H1 (cell line): ENCODE measurements at regions not wholly inside any gene's neighbourhood (a gene's known extent, or its start where the extent isn't known, plus 50 kb on each side); places are given as distances from the start of the nearest gene placed in this dataset.

ENCODE experiments used
- CTCF ChIA-PET: fragments of 300-600 bp; sonication (Branson Sonifier 250); formaldehyde crosslinking; loops from one replicate; lab custom pipeline; 2021; ENCODE audit not compliant: partially characterized antibody; lab: Charles Lee
- POLR2A ChIA-PET: fragments of 300-600 bp; sonication (Branson Sonifier 250); formaldehyde crosslinking; loops from one replicate; lab custom pipeline; 2021; ENCODE audit warnings: inconsistent platforms; ENCODE audit not compliant: partially characterized antibody; lab: Charles Lee
- DNase-seq, 2 experiments: peaks; one replicate each; pipeline versions ENCODE4 v3.0.0 to v3.0.0-alpha.2; 2010 to 2022; ENCODE audit warnings: low spot score in 2 of 2, low read depth in 1 of 2, mixed read lengths in 1 of 2
- FAIRE-seq: peaks from 2 replicates; lab custom pipeline; 2011; peaks lifted over from hg19 to GRCh38; lab: Jason Lieb, UNC
- H2AFZ ChIP-seq: 2 replicates; pipeline ENCODE4 v1.8.1; 2012; ENCODE audit warnings: low read length, inconsistent platforms
- H2AK5ac ChIP-seq: 2 replicates; pipeline ENCODE4 v1.6.1; 2013; ENCODE audit warnings: low read depth, low read length
- H2BK120ac ChIP-seq: replicated peaks from 2 replicates; pipeline ENCODE3; 2013; ENCODE audit warnings: low read depth, low read length, inconsistent platforms
- H2BK12ac ChIP-seq: 2 replicates; pipeline ENCODE4 v1.6.1; 2013; ENCODE audit warnings: low read depth, low read length
- H2BK15ac ChIP-seq: 2 replicates; pipeline ENCODE4 v1.6.1; 2013; ENCODE audit warnings: low read length
- H2BK20ac ChIP-seq: 2 replicates; pipeline ENCODE4 v1.6.1; 2013; ENCODE audit warnings: low read length
- H2BK5ac ChIP-seq: 2 replicates; pipeline ENCODE4 v1.6.1; 2013; ENCODE audit warnings: low read depth, low read length
- H3K14ac ChIP-seq: 2 replicates; pipeline ENCODE4 v1.6.1; 2013; ENCODE audit warnings: inconsistent platforms; ENCODE audit not compliant: insufficient read length
- H3K18ac ChIP-seq: 2 replicates; pipeline ENCODE4 v1.6.1; 2013; ENCODE audit warnings: low read length; ENCODE audit errors: extremely low read depth
- H3K23ac ChIP-seq: 2 replicates; pipeline ENCODE4 v1.6.1; 2013; ENCODE audit warnings: inconsistent platforms; ENCODE audit not compliant: insufficient read length
- H3K23me2 ChIP-seq: 2 replicates; pipeline ENCODE4 v1.6.1; 2013; ENCODE audit warnings: low read depth, low read length
- H3K27ac ChIP-seq: 2 replicates; pipeline ENCODE4 v1.6.1; 2011; ENCODE audit warnings: low read depth, low read length, inconsistent platforms
- H3K27me3 ChIP-seq, 4 experiments: replicated peaks in 1 of 4; 1 replicate in 1 of 4; 2 replicates in 3 of 4; pipeline versions ENCODE4 v1.6.1 to v1.8.1; 2011 to 2013; ENCODE audit warnings: low read length in 3 of 4, mild to moderate bottlenecking in 3 of 4, inconsistent platforms in 2 of 4, mixed read lengths in 2 of 4, moderate library complexity in 1 of 4; ENCODE audit not compliant: control insufficient read depth in 3 of 4, insufficient read depth in 3 of 4; ENCODE audit errors: extremely low read depth in 1 of 4
- H3K36me3 ChIP-seq, 4 experiments: 2 replicates each; pipeline versions ENCODE4 v1.6.1 to v1.8.1; 2011 to 2013; ENCODE audit warnings: mild to moderate bottlenecking in 4 of 4, low read length in 3 of 4, moderate library complexity in 2 of 4, control low read depth in 1 of 4, inconsistent platforms in 1 of 4; ENCODE audit not compliant: insufficient read depth in 4 of 4, control insufficient read depth in 2 of 4
- H3K4ac ChIP-seq: replicated peaks from 2 replicates; pipeline ENCODE3; 2013; ENCODE audit warnings: low read length, low read depth, mixed read lengths, inconsistent platforms; ENCODE audit not compliant: insufficient read length
- H3K4me1 ChIP-seq, 4 experiments: replicated peaks in 1 of 4; 1 replicate in 1 of 4; 2 replicates in 3 of 4; pipeline versions ENCODE4 v1.6.1 to v1.8.1; 2011 to 2013; ENCODE audit warnings: low read length in 3 of 4, inconsistent platforms in 2 of 4, mixed read lengths in 1 of 4; ENCODE audit not compliant: insufficient read depth in 4 of 4, control insufficient read depth in 3 of 4
- H3K4me2 ChIP-seq, 2 experiments: 2 replicates each; pipeline versions ENCODE4 v1.6.1 to v1.8.1; 2011 to 2013; ENCODE audit warnings: low read depth in 2 of 2, low read length in 2 of 2, control low read depth in 1 of 2, inconsistent platforms in 1 of 2, mild to moderate bottlenecking in 1 of 2; ENCODE audit not compliant: insufficient read depth in 1 of 2
- H3K4me3 ChIP-seq, 4 experiments: fragments of 200-600, 300-600 bp in 1 of 4; sonication (generic), shearing (Covaris generic), sonication (Bioruptor Twin) in 1 of 4; 2 replicates each; pipeline versions ENCODE4 v1.5.1 to v1.8.1; 2011 to 2016; ENCODE audit warnings: low read length in 4 of 4, low read depth in 3 of 4, control low read depth in 2 of 4, inconsistent platforms in 2 of 4, mild to moderate bottlenecking in 2 of 4, mixed read lengths in 1 of 4, moderate library complexity in 1 of 4; ENCODE audit not compliant: insufficient read depth in 2 of 4; ENCODE audit errors: extremely low read depth in 1 of 4
- H3K56ac ChIP-seq: replicated peaks from 2 replicates; pipeline ENCODE3; 2013; ENCODE audit warnings: low read depth, mild to moderate bottlenecking, mixed read lengths, low read length, inconsistent platforms; ENCODE audit not compliant: insufficient read length
- H3K79me1 ChIP-seq: 2 replicates; pipeline ENCODE4 v1.6.1; 2013; ENCODE audit warnings: low read depth, low read length, control low read depth
- H3K79me2 ChIP-seq, 2 experiments: 2 replicates each; pipeline versions ENCODE4 v1.6.1 to v1.8.1; 2012 to 2013; ENCODE audit warnings: low read length in 2 of 2, mild to moderate bottlenecking in 2 of 2, inconsistent platforms in 1 of 2; ENCODE audit not compliant: insufficient read depth in 2 of 2, control insufficient read depth in 1 of 2
- H3K9ac ChIP-seq, 4 experiments: replicated peaks in 1 of 4; 1 replicate in 1 of 4; 2 replicates in 3 of 4; pipeline versions ENCODE4 v1.6.1 to v1.8.1; 2011 to 2013; ENCODE audit warnings: low read depth in 3 of 4, low read length in 3 of 4, control low read depth in 2 of 4, mild to moderate bottlenecking in 2 of 4, moderate library complexity in 2 of 4, inconsistent platforms in 1 of 4; ENCODE audit errors: extremely low read depth in 1 of 4
- H3K9me3 ChIP-seq, 2 experiments: 2 replicates each; pipeline versions ENCODE4 v1.6.1 to v1.8.1; 2012 to 2013; ENCODE audit warnings: mild to moderate bottlenecking in 2 of 2, moderate library complexity in 2 of 2, control low read depth in 1 of 2, inconsistent platforms in 1 of 2, low read depth in 1 of 2, low read length in 1 of 2, mixed read lengths in 1 of 2; ENCODE audit not compliant: insufficient read depth in 2 of 2
- H4K20me1 ChIP-seq, 2 experiments: replicated peaks in 1 of 2; 2 replicates each; pipeline versions ENCODE3 to v1.8.1; 2011 to 2013; ENCODE audit warnings: inconsistent platforms in 2 of 2, low read length in 2 of 2, mild to moderate bottlenecking in 1 of 2; ENCODE audit not compliant: insufficient read depth in 2 of 2, control insufficient read depth in 1 of 2
- H4K5ac ChIP-seq: 2 replicates; pipeline ENCODE4 v1.6.1; 2013; ENCODE audit warnings: low read length, low read depth, mixed read lengths, inconsistent platforms; ENCODE audit not compliant: insufficient read length
- H4K8ac ChIP-seq: 2 replicates; pipeline ENCODE4 v1.8.0; 2013; ENCODE audit warnings: mild to moderate bottlenecking, moderate library complexity, low read length, inconsistent platforms; ENCODE audit not compliant: insufficient read depth; ENCODE audit errors: extremely low read depth
- H4K91ac ChIP-seq: replicated peaks from 2 replicates; pipeline ENCODE3; 2013; ENCODE audit warnings: low read length, mixed read lengths, inconsistent platforms; ENCODE audit not compliant: insufficient read length
- ASH2L ChIP-seq: fragments of 200-600, 300-600 bp; sonication (generic); IDR thresholded peaks from one replicate; pipeline ENCODE4 v1.7.1; 2017; ENCODE audit warnings: low read length
- BCL11A ChIP-seq, 2 experiments: IDR thresholded peaks; one replicate each; pipeline ENCODE4 v1.6.1; 2011; ENCODE audit warnings: low read depth in 2 of 2, low read length in 2 of 2, mild to moderate bottlenecking in 2 of 2
- CHD1 ChIP-seq: IDR thresholded peaks from 2 replicates; pipeline ENCODE4 v1.6.1; 2012; ENCODE audit warnings: low read depth, low read length, improper control_type of control experiment
- CHD2 ChIP-seq: IDR thresholded peaks from 2 replicates; pipeline ENCODE4 v1.6.1; 2012; ENCODE audit warnings: low read length, improper control_type of control experiment
- CTCF ChIP-seq, 3 experiments: IDR thresholded peaks; 1 replicate in 2 of 3; 2 replicates in 1 of 3; pipeline versions ENCODE4 v1.5.1 to v1.6.1; 2011; ENCODE audit warnings: low read length in 3 of 3, mild to moderate bottlenecking in 3 of 3, inconsistent platforms in 2 of 3, low read depth in 1 of 3, moderate library complexity in 1 of 3; ENCODE audit not compliant: insufficient read depth in 1 of 3; ENCODE audit errors: control extremely low read depth in 1 of 3
- E2F6 ChIP-seq: IDR thresholded peaks from 2 replicates; pipeline ENCODE4 v1.6.1; 2012; ENCODE audit warnings: inconsistent platforms
- EZH2 ChIP-seq: fragments of 200-600 bp; sonication (generic); IDR thresholded peaks from 2 replicates; pipeline ENCODE4 v1.7.1; 2012; ENCODE audit warnings: low read depth, mild to moderate bottlenecking, moderate library complexity, low read length, inconsistent platforms; ENCODE audit not compliant: severe bottlenecking
- GTF2F1 ChIP-seq: IDR thresholded peaks from 2 replicates; pipeline ENCODE4 v1.6.1; 2012; ENCODE audit warnings: low read depth, low read length, improper control_type of control experiment, borderline replicate concordance
- JUN ChIP-seq: IDR thresholded peaks from 2 replicates; pipeline ENCODE4 v1.6.1; 2011; ENCODE audit warnings: low read depth, mild to moderate bottlenecking, improper control_type of control experiment, low read length
- POLR2AphosphoS5 ChIP-seq: IDR thresholded peaks from 2 replicates; pipeline ENCODE4 v1.6.1; 2011; ENCODE audit warnings: low read depth, low read length
- RBBP5 ChIP-seq: IDR thresholded peaks from 2 replicates; pipeline ENCODE4 v1.7.1; 2012; ENCODE audit warnings: low read depth, mild to moderate bottlenecking, inconsistent platforms, low read length, moderate library complexity, borderline replicate concordance
- SAP30 ChIP-seq: fragments of 300-600 bp; sonication (generic); IDR thresholded peaks from 2 replicates; pipeline ENCODE4 v1.7.1; 2012; ENCODE audit warnings: low read length, moderate library complexity, mild to moderate bottlenecking, inconsistent platforms; ENCODE audit not compliant: insufficient read depth, insufficient replicate concordance
- SRF ChIP-seq: IDR thresholded peaks from 2 replicates; pipeline ENCODE4 v1.6.1; 2011; ENCODE audit warnings: mild to moderate bottlenecking, low read depth, low read length, moderate library complexity

GRCh38 chr6:112557961-112558360 is 210.8 kb downstream of the RFPL4B start:
- no peak overlapping the region for H2BK120ac ChIP-seq
- H3K14ac ChIP-seq = no peak overlapping the region
- no peak overlapping the region for H3K56ac ChIP-seq
- no peak overlapping the region for H2BK5ac ChIP-seq
- H2BK20ac ChIP-seq = no peak overlapping the region
- no peak for FAIRE-seq
- H3K36me3 ChIP-seq = no peaks in the 10 kb centered on the region
- H2BK15ac ChIP-seq = no peak overlapping the region
- H3K79me2 ChIP-seq = no peaks in the 10 kb centered on the region
- no peak overlapping the region for H4K91ac ChIP-seq
- H3K4me3 ChIP-seq = no peak overlapping the region
- CTCF ChIA-PET = interaction anchor here (1.0 to 1.3 kb wide), 2 partner anchors 20 to 21 kb away, joined by 4 read pairs; no protein-coding TSS in a partner anchor
- H3K4me2 ChIP-seq = no peak overlapping the region
- no peak for DNase-seq
- no peak overlapping the region for H4K5ac ChIP-seq
- H4K8ac ChIP-seq = no peak overlapping the region
- no peaks in the 10 kb centered on the region for H4K20me1 ChIP-seq
- no peak overlapping the region for H3K9ac ChIP-seq
- H3K27ac ChIP-seq = no peak overlapping the region
- no peaks in the 10 kb centered on the region for H3K27me3 ChIP-seq
- POLR2A ChIA-PET = no interaction called here
- H3K23ac ChIP-seq = no peak overlapping the region
- H2AK5ac ChIP-seq = no peak overlapping the region
- H3K23me2 ChIP-seq = no peaks in the 10 kb centered on the region
- H2AFZ ChIP-seq = peak overlapping the region; percentile 78; the same call in 1 of the 2 replicates
- no peak overlapping the region for H3K18ac ChIP-seq
- no peak overlapping the region for H3K4ac ChIP-seq
- H3K79me1 ChIP-seq = no peaks in the 10 kb centered on the region
- no peak overlapping the region for H2BK12ac ChIP-seq
- H3K4me1 ChIP-seq = no peaks in the 10 kb centered on the region
- H3K9me3 ChIP-seq = no peaks in the 10 kb centered on the region
- TF ChIP-seq GTF2F1 = no peak
- no peak for TF ChIP-seq RBBP5
- TF ChIP-seq E2F6 = no peak
- no peak for TF ChIP-seq JUN
- no peak for TF ChIP-seq POLR2AphosphoS5
- TF ChIP-seq CHD1 = no peak
- no peak for TF ChIP-seq SRF
- no peak for TF ChIP-seq BCL11A (IDR thresholded peaks at IDR 0.05; ENCODE audit: low read depth in 2 of 2, low read length in 2 of 2)
- TF ChIP-seq EZH2 = no peak
- TF ChIP-seq ASH2L = no peak
- TF ChIP-seq CTCF (IDR thresholded peaks at IDR 0.05; ENCODE audit: control extremely low read depth in 1 of 3, insufficient read depth in 1 of 3, low read depth in 1 of 3, low read length in 3 of 3) = no peak
- TF ChIP-seq SAP30 = no peak
- TF ChIP-seq CHD2 = no peak
